ENCODE measurements at regions not wholly inside any gene's neighbourhood (a gene's known extent, or its start where the extent isn't known, plus 50 kb on each side); places are given as distances from the start of the nearest gene placed in this dataset.

DNA sequence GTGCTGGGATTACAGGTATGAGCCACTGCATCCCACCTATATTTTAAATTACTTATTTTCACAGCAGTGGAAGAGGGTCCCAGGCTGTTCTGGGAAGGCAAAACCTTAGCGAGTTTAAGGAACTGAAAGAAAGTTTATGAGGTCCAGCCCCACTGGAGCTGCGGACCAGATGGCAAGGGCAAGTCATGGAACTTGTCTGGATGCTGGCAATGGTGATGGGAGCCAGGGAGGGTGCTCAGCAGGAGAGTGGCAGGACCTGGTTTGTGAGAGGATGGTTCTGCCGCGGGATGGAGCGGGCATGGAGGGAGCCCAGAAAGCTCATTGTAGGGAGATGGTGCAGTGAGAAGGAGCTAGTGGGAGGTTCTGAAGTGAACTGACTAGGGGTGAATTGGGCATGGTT, 50.6 kb upstream of the SLC45A1 start:
- H3K27me3 ChIP-seq (replicated peaks; ENCODE audit: insufficient read depth), result no peaks in the 10 kb centered on the region
- no peaks in the 10 kb centered on the region for H3K9me3 ChIP-seq
- 71% methylated on average over 5 of the region's 5 CpGs for WGBS
- intact Hi-C loops (cut with DNase I), result no loop called here
- no peaks in the 10 kb centered on the region for H3K4me1 ChIP-seq (replicated peaks)
- peak overlapping the region in 1 of 2 donors; percentile 74 for H3K27ac ChIP-seq
- no peaks in the 10 kb centered on the region for H3K36me3 ChIP-seq
- H3K4me3 ChIP-seq, result no peak overlapping the region
- no peak for DNase-seq (ENCODE audit: low spot score)
- TF ChIP-seq POLR2AphosphoS5 (IDR thresholded peaks at IDR 0.05) (no peak), POLR2A (IDR thresholded peaks at IDR 0.05) (no peak)
- TF ChIP-seq, protein P1, sequence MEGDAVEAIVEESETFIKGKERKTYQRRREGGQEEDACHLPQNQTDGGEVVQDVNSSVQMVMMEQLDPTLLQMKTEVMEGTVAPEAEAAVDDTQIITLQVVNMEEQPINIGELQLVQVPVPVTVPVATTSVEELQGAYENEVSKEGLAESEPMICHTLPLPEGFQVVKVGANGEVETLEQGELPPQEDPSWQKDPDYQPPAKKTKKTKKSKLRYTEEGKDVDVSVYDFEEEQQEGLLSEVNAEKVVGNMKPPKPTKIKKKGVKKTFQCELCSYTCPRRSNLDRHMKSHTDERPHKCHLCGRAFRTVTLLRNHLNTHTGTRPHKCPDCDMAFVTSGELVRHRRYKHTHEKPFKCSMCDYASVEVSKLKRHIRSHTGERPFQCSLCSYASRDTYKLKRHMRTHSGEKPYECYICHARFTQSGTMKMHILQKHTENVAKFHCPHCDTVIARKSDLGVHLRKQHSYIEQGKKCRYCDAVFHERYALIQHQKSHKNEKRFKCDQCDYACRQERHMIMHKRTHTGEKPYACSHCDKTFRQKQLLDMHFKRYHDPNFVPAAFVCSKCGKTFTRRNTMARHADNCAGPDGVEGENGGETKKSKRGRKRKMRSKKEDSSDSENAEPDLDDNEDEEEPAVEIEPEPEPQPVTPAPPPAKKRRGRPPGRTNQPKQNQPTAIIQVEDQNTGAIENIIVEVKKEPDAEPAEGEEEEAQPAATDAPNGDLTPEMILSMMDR (IDR thresholded peaks at IDR 0.05), result no peak

DNA sequence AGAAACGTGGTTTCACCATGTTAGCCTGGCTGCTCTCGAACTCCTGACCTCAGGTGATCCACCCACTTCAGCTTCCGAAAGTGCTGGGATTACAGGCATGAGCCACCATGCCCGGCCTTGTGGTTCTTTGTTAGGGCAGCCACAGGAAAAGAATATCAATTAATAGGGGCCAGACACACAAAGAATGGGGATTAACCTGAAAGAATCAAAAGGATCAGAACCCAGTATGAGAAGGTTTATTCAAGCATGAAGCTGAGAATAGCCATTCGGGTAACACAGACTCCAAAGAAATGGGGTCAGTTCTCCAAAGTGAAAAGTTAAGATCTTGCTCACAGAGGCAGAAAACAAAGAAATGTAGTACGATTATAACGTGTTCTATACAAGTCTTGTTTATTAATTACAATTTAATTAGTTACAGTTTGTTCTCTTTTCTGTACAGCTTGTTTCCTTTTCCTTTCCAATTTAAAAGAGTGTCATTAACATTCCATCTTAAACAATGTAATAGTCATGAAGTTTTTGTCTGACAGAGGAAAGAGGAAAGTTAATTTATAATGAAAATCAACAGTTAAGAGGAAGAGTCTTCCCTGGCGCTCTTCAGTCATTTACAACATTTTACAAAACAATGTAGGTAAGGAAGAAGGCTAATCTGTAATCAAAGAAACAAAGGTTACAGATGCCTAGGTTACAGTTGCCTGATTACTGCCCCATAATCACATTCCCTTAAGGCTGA, 51.3 kb upstream of the SLC45A1 start:
- intact Hi-C loops (cut with DNase I), result no loop called here
- 36% methylated on average over 8 of the region's 8 CpGs for WGBS

DNA sequence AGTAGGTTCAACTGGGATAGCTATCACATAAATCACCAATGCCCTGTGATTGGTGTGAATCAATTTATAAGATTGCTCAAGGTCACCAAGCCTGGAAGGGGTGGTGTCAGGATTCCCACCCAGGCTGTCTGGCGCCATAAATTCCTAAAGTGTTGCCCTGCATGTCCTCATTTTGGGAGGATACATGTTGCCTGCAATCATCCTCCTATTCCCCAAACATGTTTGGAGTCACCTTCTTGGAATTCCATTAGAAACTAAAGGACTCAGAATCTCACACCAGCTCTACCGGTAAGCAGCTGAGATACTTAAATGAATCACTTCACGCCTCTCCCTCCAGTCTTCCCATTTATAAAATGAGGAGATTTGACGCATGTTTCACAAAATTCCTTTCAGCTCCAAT, 54.1 kb upstream of the SLC45A1 start:
- Histone ChIP-seq H3K4me3 (no peak overlapping the region), H3K27ac (no peak overlapping the region), H3K4me1 (replicated peaks) (peaks cover 7% of the 10 kb centered on the region), H3K9me3 (no peaks in the 10 kb centered on the region), H3K36me3 (no peaks in the 10 kb centered on the region), H3K27me3 (replicated peaks; ENCODE audit: insufficient read depth) (no peaks in the 10 kb centered on the region)
- intact Hi-C loops (cut with DNase I), result no loop called here
- WGBS, result 96% methylated on average over 4 of the region's 4 CpGs
- DNase-seq (ENCODE audit: low spot score), result no peak
- TF ChIP-seq POLR2A (IDR thresholded peaks at IDR 0.05), result no peak
- no peak for TF ChIP-seq POLR2AphosphoS5 (IDR thresholded peaks at IDR 0.05)
- TF ChIP-seq, protein P1 (IDR thresholded peaks at IDR 0.05), result no peak

More for the DNA sequence above, 51.3 kb upstream of the SLC45A1 start:
- no peak for DNase-seq (ENCODE audit: low spot score)
- no peaks in the 10 kb centered on the region for H3K27me3 ChIP-seq (replicated peaks; ENCODE audit: insufficient read depth)
- TF ChIP-seq POLR2AphosphoS5 (IDR thresholded peaks at IDR 0.05) (no peak), POLR2A (IDR thresholded peaks at IDR 0.05) (no peak)
- TF ChIP-seq, protein P1 (IDR thresholded peaks at IDR 0.05), result no peak
- H3K4me3 ChIP-seq, result no peak overlapping the region
- no peaks in the 10 kb centered on the region for H3K9me3 ChIP-seq
- H3K27ac ChIP-seq, result peak overlapping the region in 1 of 2 donors; percentile 74
- no peaks in the 10 kb centered on the region for H3K36me3 ChIP-seq
- H3K4me1 ChIP-seq (replicated peaks), result no peaks in the 10 kb centered on the region

DNA sequence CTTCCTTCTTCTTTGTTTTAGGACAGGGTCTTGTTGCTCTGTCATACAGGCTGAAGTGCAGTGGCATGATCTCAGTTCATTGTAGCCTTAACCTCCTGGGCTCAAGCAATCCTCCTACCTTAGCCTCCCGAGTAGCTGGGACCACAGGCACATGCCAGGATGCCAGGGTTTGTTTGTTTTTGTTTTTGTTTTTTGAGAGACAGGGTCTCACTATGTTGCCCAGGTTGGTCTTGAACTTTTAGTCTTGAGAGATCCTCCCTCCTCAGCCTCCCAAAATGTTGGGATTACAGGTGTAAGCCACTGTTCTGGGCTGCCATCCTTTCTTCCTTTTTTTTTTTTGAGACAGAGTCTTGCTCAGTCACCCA, 56.5 kb upstream of the SLC45A1 start:
- no peaks in the 10 kb centered on the region for H3K27me3 ChIP-seq (replicated peaks; ENCODE audit: insufficient read depth)
- intact Hi-C loops (cut with DNase I), result no loop called here
- no peak overlapping the region for H3K4me3 ChIP-seq
- WGBS, result 86% methylated on average over 1 of the region's 1 CpG
- TF ChIP-seq, protein P1 (IDR thresholded peaks at IDR 0.05), result no peak
- TF ChIP-seq POLR2A (IDR thresholded peaks at IDR 0.05) (no peak), POLR2AphosphoS5 (IDR thresholded peaks at IDR 0.05) (no peak)
- H3K4me1 ChIP-seq (replicated peaks), result peaks cover 16% of the 10 kb centered on the region
- no peak for DNase-seq (ENCODE audit: low spot score)
- no peaks in the 10 kb centered on the region for H3K36me3 ChIP-seq
- H3K9me3 ChIP-seq, result no peaks in the 10 kb centered on the region
- peak overlapping the region in 1 of 2 donors; percentile 94 for H3K27ac ChIP-seq

All from prostate gland (tissue), 2 donors.